Cardiac muscle cell (in vitro differentiated cells and primary cell): ENCODE measurements at regions not wholly inside any gene's neighbourhood (a gene's known extent, or its start where the extent isn't known, plus 50 kb on each side); places are given as distances from the start of the nearest gene placed in this dataset.

Source experiments
- DNase-seq, 2 donors: peaks; one replicate each; pipeline versions ENCODE4 v3.0.0 to v3.0.0-alpha.2; 2010 to 2017; ENCODE audit warnings: low read depth in 1 of 2, low spot score in 1 of 2
- H3K27ac ChIP-seq: fragments of 200-600 bp; sonication (generic); 2 replicates; pipeline ENCODE4 v1.5.1; 2016
- H3K27me3 ChIP-seq: fragments of 200-600 bp; sonication (generic); 2 replicates; pipeline ENCODE4 v1.6.0; 2016; ENCODE audit warnings: control low read depth
- H3K36me3 ChIP-seq: fragments of 200-600 bp; sonication (generic); 2 replicates; pipeline ENCODE4 v1.5.1; 2016; ENCODE audit warnings: control low read depth
- H3K4me1 ChIP-seq: fragments of 200-600 bp; sonication (generic); 2 replicates; pipeline ENCODE4 v1.8.1; 2017; ENCODE audit warnings: low read depth, mild to moderate bottlenecking, mixed run types
- H3K4me3 ChIP-seq: fragments of 200-600 bp; sonication (generic); 2 replicates; pipeline ENCODE4 v1.5.1; 2016; ENCODE audit warnings: mild to moderate bottlenecking
- H3K9me3 ChIP-seq: fragments of 200-600 bp; sonication (generic); 2 replicates; pipeline ENCODE4 v1.5.1; 2017; ENCODE audit warnings: low read depth, mild to moderate bottlenecking, control low read depth
- CTCF ChIP-seq: IDR thresholded peaks from 2 replicates; pipeline ENCODE4 v1.5.1; 2012; ENCODE audit warnings: low read depth, mild to moderate bottlenecking, low read length

GRCh38 chr3:165355316-165355715 is 159.1 kb upstream of the SLITRK3 start:
- no peaks in the 10 kb centered on the region for H3K9me3 ChIP-seq
- H3K4me3 ChIP-seq, result no peak overlapping the region
- no peak overlapping the region for H3K27ac ChIP-seq
- H3K27me3 ChIP-seq, result no peaks in the 10 kb centered on the region
- DNase-seq, result no peak
- H3K4me1 ChIP-seq, result no peaks in the 10 kb centered on the region
- no peak for TF ChIP-seq CTCF
- H3K36me3 ChIP-seq, result no peaks in the 10 kb centered on the region

GRCh38 chr3:165347526-165347925 is 151.3 kb upstream of the SLITRK3 start:
- H3K4me1 ChIP-seq, result no peaks in the 10 kb centered on the region
- no peak for TF ChIP-seq CTCF
- H3K4me3 ChIP-seq, result no peak overlapping the region
- no peaks in the 10 kb centered on the region for H3K9me3 ChIP-seq
- no peak overlapping the region for H3K27ac ChIP-seq
- no peaks in the 10 kb centered on the region for H3K36me3 ChIP-seq
- DNase-seq, result no peak
- H3K27me3 ChIP-seq, result no peaks in the 10 kb centered on the region

- Histone ChIP-seq H3K4me3 (no peak overlapping the region), H3K4me1 (no peaks in the 10 kb centered on the region), H3K9me3 (no peaks in the 10 kb centered on the region), H3K27ac (no peak overlapping the region), H3K27me3 (no peaks in the 10 kb centered on the region), H3K36me3 (no peaks in the 10 kb centered on the region)
- peak in 1 of 2 donors; percentile 5 for DNase-seq
- TF ChIP-seq CTCF, result no peak
Measured at GRCh38 chr3:165346503-165346902, 150.3 kb upstream of the SLITRK3 start.

- Histone ChIP-seq H3K4me3 (no peak overlapping the region), H3K27ac (no peak overlapping the region), H3K9me3 (no peaks in the 10 kb centered on the region), H3K4me1 (no peaks in the 10 kb centered on the region), H3K27me3 (no peaks in the 10 kb centered on the region), H3K36me3 (no peaks in the 10 kb centered on the region)
- TF ChIP-seq CTCF, result no peak
- no peak for DNase-seq
Measured at GRCh38 chr3:165343185-165343584, 147.0 kb upstream of the SLITRK3 start.

- peak; percentile 13 for TF ChIP-seq CTCF
- no peak overlapping the region for H3K27ac ChIP-seq
- H3K4me1 ChIP-seq, result no peaks in the 10 kb centered on the region
- H3K9me3 ChIP-seq, result no peaks in the 10 kb centered on the region
- no peaks in the 10 kb centered on the region for H3K36me3 ChIP-seq
- no peaks in the 10 kb centered on the region for H3K27me3 ChIP-seq
- DNase-seq, result peak; percentile 2 to 27
- H3K4me3 ChIP-seq, result no peak overlapping the region
Measured at GRCh38 chr3:165339753-165340152, 143.6 kb upstream of the SLITRK3 start.

GRCh38 chr3:165336786-165337185 is 140.6 kb upstream of the SLITRK3 start:
- Histone ChIP-seq H3K27ac (no peak overlapping the region), H3K36me3 (no peaks in the 10 kb centered on the region), H3K4me3 (no peak overlapping the region), H3K9me3 (no peaks in the 10 kb centered on the region), H3K4me1 (no peaks in the 10 kb centered on the region), H3K27me3 (no peaks in the 10 kb centered on the region)
- DNase-seq, result peak in 1 of 2 donors; percentile 0
- TF ChIP-seq CTCF, result no peak
